HG02571 (cell line): ENCODE measurements at regions not wholly inside any gene's neighbourhood (a gene's known extent, or its start where the extent isn't known, plus 50 kb on each side); places are given as distances from the start of the nearest gene placed in this dataset.
"Not testable (repeated sequence)": the region's sequence is repeated elsewhere in the genome, so short reads cannot be mapped to it uniquely, and the experiment has no call there.

Experiments used
- ATAC-seq: cut with Tn5 transposase; IDR thresholded peaks from one replicate; pipeline ENCODE4 v1.9.1; 2021; ENCODE audit warnings: mild to moderate bottlenecking, moderate library complexity; ENCODE audit not compliant: unreplicated experiment

DNA sequence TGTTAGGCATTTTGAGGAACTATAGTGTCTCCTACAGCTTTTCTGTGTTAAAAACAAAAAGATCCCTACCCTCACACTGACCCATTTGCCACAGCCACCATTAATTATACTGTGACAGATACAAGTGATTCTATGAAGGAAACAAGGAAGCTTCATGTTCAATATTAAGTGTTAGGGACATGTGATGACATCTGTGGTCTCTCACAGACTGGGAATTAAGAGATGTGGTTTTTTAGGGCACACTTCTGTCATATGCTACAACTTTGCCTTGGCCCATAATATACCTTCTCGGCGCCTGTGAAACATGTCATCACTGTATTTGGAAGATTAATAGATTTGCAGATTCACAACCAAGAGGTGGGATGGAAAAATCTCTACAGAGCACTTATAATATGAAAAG is 102.9 kb upstream of the TCF21 start:
- ATAC-seq = no peak

DNA sequence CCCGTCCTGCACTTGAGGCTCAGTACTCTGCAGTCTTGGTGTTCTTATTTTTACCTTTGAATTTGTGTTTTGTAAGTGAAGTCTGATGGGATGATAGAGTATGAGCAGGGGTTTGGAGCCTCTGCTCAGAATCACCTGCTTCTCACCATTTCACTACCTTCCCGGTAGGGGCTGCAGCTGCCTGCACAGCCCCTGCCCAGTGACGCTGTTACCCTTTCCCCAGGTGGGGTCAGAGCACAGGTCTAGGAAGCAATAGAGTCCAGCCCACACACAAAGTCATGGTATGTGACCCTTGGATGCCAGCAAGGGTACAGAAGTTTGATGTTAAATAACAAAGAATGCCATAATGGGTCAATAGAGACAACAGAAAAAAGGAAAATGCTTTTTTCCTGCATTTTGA is 101.8 kb upstream of the TCF21 start:
- ATAC-seq = no peak

DNA sequence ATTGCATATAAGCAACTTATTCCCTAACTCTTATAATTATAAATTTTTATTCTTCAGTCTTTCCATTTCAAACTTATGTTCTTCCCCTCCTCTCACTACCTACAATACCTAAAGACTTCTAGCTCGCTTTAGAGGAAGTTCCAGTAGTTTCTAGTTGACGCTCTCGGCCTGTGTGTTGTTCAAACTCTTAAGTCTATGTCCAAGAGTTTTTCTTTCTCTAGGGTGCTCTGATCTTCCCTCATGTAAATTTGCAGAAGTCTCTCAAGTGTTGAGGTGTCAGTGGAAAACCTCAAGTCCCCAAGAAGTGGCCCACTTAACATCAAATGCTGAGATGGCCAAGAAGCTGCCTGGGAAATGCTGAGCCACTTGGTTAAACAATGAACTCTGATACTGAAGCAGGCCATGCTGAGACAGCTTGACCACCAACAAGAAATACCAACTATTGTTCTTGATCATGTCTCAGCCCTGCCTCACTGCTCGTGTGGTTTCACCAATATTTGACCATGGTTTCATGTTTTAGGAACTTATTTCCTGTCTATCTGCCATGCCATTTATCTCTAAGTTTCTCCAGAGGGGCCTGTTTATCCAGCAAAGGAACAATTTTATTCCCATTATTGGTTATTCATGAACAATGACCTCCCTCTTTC is 100.9 kb upstream of the TCF21 start:
- no peak for ATAC-seq

DNA sequence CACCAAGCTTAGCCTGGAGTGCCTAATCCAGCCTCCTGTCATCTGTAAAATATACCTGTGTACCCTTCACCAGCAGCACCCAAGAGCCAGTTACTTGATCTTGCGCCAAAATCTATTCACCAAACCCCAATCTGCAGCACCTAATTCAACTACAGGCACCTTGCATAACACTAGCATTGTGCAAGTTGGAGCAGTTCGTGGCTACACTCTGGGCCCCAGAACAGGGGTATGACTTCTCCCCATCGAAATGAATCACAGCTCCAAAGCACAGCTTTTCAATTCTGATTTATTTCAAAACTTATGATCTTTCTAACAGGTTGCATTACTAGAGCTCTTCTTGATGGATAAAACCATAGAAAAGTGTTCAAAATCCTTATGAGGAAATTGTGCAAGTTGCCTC is 100.4 kb upstream of the TCF21 start:
- ATAC-seq = no peak

DNA sequence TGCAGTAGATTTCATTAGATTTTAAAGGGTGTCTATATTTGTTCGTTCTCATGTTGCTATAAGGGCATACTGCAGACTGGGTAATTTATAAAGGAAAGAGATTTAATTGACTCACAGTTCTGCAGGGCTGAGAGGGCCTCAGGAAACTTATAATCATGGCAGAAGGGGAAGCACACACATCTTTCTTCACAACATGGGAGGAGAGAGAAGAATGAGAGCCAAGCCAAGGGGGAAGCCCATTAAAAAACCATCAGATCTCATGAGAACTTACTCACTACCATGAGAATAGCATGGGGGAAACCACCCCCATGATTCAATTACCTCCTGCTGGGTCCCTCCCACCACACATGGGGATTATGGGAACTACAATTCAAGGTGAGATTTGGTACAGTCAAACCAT is 99.5 kb upstream of the TCF21 start:
- ATAC-seq = not testable (repeated sequence)

DNA sequence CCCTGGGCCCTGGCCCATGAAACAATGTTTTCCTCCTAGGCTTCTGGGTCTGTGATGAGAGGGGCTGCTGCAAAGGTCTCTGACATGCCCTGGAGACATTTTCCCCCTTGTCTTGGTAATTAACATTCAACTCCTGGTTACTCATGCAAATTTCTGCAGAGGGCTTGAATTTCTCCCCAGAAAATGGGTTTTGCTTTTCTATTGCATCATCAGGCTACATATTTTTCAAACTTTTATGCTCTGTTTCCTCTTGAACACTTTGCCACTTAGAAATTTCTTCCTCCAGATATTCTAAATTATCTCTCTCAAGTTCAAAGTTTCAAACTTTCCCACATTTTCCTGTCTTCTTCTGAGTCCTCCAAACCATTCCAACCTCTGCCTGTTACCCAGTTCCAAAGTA is 98.2 kb upstream of the TCF21 start:
- not testable (repeated sequence) for ATAC-seq

DNA sequence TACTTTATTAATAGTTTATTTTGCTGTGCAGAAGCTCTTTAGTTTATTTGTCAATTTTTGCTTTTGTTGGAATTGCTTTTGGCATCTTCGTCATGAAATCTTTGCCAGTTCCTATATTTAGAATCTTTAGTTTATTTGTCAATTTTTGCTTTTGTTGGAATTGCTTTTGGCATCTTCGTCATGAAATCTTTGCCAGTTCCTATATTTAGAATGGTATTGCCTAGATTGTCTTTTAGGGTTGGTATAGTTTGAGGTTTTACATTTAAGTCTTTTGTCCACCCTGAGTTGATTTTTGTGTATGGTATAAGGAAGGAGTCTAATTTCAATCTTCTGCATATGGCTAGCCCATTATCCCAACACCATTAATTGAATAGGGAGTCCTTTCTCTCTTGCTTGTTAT is 93.9 kb upstream of the TCF21 start:
- ATAC-seq = not testable (repeated sequence)

DNA sequence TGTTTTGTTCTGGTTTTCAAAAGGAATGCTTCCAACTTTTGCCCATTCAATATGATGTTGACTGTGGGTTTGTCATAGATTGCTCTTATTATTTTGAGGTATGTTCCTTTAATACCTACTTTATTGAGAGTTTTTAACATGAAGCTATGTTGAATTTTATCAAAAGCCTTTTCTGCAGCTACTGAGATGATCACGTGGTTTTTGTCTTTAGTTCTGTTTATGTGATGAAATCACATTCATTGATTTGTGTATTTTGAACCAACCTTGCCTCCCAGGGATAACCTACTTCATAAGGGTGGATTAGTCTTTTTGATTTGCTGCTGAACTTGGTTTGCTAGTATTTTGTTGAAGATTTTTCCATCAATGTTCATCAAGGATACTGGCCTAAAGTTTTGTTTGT is 92.7 kb upstream of the TCF21 start:
- ATAC-seq = no peak

DNA sequence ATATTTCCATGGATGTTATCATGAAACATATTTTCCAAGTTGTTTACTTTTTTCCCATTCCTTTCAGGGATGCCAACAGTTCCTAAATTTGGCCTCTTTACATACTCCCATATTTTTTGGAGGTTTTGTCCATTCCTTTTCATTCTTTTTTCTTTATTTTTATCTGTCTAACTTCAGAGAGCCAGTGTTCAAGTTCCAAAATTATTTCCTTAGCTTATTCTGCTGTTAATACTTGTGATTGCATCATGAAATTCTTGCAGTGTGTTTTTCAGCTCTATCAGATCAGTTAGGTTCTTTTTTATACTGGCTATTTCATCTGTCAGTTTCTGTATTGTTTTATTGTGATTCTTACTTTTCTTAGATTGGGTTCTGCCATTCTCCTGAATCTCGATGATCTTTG is 89.9 kb upstream of the TCF21 start:
- no peak for ATAC-seq

DNA sequence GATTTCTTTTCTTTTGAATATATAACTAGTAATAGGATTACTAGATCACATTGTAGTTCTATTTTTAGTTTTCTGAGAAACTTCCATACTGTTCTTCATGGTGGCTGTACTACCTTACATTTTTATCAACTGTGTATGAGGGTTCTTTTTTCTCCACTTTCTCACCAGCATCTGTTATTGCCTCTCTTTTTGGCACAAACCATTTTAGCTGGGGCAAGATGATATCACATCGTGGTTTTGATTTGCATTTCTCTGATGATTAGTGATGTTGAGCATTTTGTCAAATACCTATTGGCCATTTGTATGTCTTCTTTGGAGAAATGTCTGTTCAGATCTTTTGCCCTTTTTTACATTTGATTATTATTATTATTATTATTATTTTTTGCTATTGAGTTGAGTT is 86.1 kb upstream of the TCF21 start:
- ATAC-seq = no peak

DNA sequence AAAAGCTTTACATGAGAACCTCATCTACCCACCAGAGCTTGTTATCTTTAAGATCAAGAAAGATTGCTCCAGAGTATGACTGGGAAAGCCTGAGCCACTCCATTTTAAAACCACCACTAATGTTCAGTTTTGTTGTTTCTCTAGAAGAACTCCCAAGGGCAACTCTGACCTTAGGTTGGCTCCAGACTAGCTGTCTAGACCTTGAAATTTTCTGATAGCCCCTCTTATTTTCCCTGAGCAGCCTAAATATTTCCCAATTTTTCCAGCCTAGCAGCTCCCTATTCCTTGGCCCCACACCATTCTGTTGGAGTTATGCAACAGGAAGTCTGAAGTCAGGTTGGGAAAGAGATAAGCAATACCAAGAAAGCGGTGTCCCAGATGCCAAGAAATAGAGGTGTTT is 84.6 kb upstream of the TCF21 start:
- ATAC-seq = no peak

DNA sequence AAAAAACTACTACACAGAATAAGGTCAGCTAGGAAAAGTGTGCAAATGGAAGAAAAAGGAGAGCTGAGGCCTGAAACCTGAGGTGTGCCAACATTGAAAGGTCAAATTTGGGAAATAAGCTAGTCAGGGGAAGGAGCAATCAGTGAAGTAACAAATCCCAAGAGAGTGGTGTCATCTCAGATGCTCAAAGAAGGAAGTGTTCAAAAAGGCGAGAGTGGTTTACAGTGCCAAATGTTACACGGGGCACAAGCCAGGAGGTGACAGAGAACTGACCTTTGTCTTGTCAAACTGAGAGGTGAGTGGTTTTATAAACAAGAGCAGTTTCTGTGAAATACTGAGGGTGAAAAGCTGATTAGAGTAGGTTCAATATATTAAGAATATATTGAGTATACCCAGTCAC is 83.0 kb upstream of the TCF21 start:
- no peak for ATAC-seq

DNA sequence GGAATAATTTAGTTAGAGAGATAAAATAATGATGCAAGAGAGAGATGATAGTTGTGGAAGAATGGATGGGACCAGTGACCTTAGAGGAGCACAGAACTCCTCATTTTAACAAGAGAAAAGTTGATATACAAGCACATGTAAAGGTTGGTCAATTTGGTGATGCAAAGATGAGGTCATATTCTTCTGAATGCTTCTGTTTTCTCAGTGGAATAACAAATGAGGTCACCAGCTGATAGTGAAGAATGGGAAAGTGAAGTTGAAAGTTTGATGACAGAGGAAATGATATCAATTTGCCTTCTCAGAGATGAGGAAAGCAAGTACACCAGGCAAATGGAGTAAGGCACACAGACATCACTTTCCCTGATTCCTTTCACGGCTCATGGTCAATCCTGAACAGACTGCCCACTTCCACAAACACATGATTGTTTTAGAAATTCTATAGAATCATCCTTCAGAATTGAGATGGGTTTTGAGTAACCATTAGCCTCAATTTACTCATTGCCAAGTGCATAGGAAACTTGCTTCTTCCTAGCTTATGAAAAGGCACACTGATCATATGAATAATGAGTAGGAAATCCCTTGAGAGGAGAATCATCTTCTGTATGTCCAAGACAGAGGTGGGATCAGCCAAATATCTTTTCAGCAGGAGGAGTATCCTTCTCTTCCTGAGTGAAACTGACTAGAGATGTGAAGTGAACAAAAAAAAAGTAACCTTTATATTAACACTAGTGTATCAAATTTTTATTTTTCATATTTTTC is 82.4 kb upstream of the TCF21 start:
- ATAC-seq = no peak

DNA sequence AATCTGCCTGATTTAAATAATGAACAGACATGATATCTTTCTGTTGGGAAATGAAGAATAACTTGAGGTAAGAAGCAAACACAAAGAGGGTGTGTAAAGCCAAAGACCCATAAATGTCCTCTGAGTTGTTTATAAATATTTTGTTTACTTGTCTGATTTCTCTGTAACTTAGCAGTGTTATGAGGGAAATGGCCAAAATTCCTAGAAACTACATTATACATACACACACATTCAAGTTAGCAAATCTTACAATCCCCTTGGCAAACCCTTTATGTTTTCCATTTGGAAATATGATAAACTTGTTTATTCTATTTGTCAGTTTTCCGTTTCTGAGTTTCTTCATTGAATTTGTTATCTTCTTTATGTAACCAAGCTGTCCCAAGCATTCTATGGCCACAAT is 81.4 kb upstream of the TCF21 start:
- ATAC-seq = no peak

DNA sequence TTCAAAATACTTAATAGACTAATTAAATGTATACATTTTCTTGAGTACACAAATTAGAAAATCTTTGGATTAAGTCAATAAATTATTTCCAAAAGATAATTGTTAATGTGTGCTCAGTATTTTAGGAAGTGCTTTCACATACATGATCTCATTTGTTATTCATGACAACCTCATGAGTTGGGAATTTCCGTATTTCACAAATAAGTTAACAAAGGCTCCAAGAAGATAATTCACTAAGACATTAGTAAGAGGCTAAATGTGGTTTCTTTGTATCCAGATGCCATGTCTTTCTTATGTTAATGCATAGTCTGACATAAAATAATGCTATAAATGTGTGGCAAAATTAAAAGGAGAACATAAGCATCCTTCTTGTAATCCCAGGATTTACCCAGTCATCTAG is 79.5 kb upstream of the TCF21 start:
- no peak for ATAC-seq

DNA sequence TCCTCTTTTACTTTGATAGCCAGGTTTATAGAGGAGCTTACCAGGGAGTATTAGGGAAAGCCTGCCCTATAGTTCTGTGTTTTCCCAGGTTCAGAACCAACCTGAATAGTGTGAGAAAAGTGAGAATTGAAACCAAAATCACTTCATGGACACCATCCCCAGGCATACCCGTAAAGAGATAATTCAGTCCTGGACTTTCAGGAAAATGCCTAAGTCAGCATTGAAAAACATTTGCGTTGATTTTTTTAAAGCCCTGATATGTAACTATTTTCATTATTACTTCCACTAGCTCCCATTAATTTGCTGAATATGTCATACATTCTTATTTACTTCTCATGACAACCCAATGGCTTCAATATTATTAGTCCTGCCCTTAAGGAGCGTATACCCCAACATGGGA is 77.4 kb upstream of the TCF21 start:
- ATAC-seq = no peak

DNA sequence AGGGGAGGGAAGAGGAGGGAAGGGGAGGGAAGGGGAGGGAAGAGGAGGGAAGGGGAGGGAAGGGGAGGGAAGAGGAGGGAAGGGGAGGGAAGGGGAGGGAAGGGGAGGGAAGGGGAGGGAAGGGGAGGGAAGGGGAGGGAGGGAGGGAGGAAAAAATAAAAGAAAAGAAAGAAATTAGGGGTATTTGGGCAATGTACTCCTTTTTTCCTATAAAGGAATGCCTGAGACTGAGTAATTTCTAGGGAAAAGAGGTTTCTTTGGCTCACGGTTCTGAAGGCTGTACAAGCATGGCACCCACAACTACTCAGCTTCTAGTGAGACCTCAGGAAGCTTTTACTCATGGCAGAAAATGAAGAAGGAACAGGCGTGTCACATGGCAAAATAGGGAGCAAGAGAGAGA is 76.5 kb upstream of the TCF21 start:
- not testable (repeated sequence) for ATAC-seq

DNA sequence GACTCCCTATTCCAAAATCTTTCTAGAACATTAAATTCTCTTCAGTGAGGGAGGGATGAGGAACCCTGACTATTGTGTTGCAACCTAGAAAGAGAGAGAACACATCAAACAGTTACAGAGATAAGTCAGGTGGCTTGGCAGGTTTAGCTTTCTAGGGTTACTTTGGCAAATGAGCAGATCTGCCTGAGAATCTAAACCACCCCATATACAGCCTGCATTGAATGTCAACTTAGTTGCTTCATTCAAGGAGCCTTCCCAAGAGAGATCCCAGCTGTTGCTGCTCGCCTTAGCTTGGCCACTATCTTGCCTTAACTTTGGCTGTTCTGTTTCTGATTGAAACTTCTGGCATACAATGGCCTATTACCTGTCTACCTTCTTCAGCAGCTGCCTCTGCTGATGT is 74.7 kb upstream of the TCF21 start:
- ATAC-seq = no peak

DNA sequence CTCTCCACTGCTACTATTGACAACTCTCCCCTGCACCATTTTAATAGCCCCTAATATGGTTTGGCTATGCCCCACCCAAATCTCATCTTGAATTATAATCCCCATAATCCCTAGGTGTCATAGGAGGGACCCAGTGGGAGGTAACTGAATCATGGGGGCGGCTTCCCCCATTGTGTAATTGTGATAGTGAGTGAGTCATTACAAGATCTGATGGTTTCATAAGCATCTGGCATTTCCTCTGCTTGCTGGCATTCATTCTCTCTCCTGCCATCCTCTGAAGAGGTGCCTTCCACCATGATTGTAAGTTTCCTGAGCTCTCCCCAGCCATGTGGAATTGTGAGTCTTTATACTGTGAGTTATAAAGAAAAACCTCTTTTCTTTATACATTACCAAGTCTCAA is 74.1 kb upstream of the TCF21 start:
- ATAC-seq = no peak

DNA sequence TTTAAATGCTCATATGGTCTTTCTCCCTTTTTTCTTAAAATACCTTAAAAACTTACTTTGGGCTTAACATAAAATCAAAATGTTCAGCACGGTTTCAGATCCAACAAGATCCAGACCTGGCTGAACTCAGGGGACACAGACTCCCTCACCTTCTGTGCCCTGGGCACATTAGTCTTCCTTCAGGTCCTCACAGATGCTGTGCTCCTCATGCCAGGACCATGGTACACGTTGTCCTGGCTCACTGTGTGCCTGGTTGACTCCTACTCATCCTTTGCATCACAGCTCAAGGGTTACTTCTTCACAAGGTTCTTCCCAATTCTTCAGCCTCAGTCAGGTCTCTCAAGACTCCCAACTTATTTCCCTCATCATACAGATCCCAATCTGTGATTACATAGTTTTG is 73.6 kb upstream of the TCF21 start:
- ATAC-seq = no peak

DNA sequence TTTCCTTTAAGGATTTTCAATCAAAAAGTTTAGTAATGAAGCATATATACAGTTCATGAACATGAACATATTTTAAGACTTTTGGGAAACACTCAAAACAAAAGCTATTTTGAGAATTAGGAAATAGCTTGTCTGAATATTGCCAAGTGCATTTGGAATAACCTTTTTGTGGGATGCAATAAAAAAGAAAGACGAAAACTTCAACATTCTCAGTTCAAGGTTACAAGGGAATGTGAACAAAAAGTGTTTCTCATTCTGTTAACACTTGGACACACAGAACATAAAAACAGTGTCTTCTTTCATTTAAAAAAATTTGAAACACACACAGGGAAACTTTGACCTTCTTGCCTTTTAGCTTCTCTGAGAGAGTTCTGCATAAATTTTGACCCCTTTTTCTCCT is 72.7 kb upstream of the TCF21 start:
- ATAC-seq = no peak

DNA sequence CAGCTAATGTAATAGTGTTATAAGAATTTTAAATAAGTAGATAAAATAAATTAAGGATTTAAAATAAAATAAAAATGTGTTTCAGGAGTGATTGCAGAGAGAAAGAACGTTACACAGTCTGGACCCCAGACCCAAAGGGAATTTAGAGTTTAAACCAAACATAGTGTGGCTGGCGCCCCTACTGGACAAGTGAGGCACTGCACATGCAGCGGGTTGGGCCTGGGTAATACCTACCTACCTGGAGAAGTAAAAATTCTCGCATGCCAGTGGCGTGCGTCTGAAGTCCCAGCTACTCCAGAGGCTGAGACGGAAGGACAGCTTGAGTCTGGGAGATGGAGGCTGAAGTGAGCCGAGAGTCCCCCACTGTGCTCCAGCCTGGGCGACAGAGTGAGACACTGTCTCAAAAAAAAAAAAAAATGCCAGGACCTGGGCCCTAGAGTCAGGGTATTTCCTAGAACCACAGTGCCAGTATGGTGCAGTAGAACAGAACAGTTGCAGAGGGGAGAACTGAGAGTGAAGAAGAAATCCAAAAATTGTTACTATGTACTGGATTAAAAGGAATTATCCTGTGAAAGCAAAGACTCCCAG is 71.4 kb upstream of the TCF21 start:
- ATAC-seq = no peak

DNA sequence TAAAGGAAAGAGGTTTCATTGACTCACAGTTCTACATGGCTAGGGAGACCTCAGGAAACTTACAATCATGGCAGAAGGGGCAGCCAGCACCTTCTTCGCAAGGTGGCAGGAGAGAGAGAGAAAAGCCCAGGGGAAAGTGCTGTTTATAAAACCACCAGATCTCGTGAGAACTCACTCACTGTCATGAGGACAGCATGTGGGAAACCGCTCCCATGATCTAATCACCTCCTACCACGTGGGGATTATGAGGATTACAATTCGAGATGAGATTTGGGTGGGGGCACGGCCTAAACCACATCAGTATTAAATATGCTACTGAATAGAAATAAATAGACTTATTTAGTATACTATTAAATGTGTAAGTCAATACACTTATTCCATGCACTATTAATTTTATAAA is 70.6 kb upstream of the TCF21 start:
- no peak for ATAC-seq
